GM10248 (cell line): ENCODE measurements at regions not wholly inside any gene's neighbourhood (a gene's known extent, or its start where the extent isn't known, plus 50 kb on each side); places are given as distances from the start of the nearest gene placed in this dataset.
"Not testable (repeated sequence)": the region's sequence is repeated elsewhere in the genome, so short reads cannot be mapped to it uniquely, and the experiment has no call there.

ENCODE experiments used
- CTCF ChIA-PET: fragments of 300-600 bp; sonication (Branson Sonifier 250); formaldehyde crosslinking; extraction: SDS; loops from one replicate; lab custom pipeline; 2021; ENCODE audit warnings: antibody characterized with exemption; lab: Yijun Ruan, JAX
- POLR2A ChIA-PET: fragments of 350-650 bp; sonication (Branson Sonifier 250); formaldehyde crosslinking; extraction: SDS; loops from one replicate; lab custom pipeline; 2020; ENCODE audit warnings: antibody characterized with exemption; lab: Yijun Ruan, JAX
- DNase-seq: peaks from one replicate; pipeline ENCODE4 v3.0.0; 2012; ENCODE audit errors: extremely low spot score
- CTCF ChIP-seq: IDR thresholded peaks from 2 replicates; pipeline ENCODE4 v1.5.1; 2012; ENCODE audit warnings: mild to moderate bottlenecking, low read depth; ENCODE audit errors: extremely low read depth, missing control alignments, control extremely low read depth

GRCh38 chr17:53630115-53630514 lies 192.6 kb upstream of the KIF2B start:
- TF ChIP-seq CTCF, result no peak
- ChIA-PET CTCF (interaction anchor here (1.2 kb wide), 1 partner anchor 8 kb away, joined by 6 read pairs; no protein-coding TSS in a partner anchor), POLR2A (no interaction called here)
- no peak for DNase-seq

- ChIA-PET CTCF (no interaction called here), POLR2A (no interaction called here)
- no peak for DNase-seq
- no peak for TF ChIP-seq CTCF
These were observed 193.5 kb upstream of the KIF2B start for GRCh38 chr17:53629188-53629587.

- ChIA-PET POLR2A (no interaction called here), CTCF (no interaction called here)
- no peak for DNase-seq
- no peak for TF ChIP-seq CTCF
These were observed 194.7 kb upstream of the KIF2B start for GRCh38 chr17:53628011-53628410.

GRCh38 chr17:53627511-53627910 lies 195.2 kb upstream of the KIF2B start:
- CTCF ChIA-PET, result no interaction called here
- POLR2A ChIA-PET, result no interaction called here
- no peak for TF ChIP-seq CTCF
- no peak for DNase-seq

- TF ChIP-seq CTCF, result no peak
- CTCF ChIA-PET, result no interaction called here
- POLR2A ChIA-PET, result no interaction called here
- DNase-seq, result no peak
These were observed 196.4 kb upstream of the KIF2B start for GRCh38 chr17:53626286-53626685.

GRCh38 chr17:53619025-53619424 lies 203.7 kb upstream of the KIF2B start:
- POLR2A ChIA-PET, result no interaction called here
- DNase-seq, result no peak
- CTCF ChIA-PET, result interaction anchor here (1.3 kb wide), 1 partner anchor 17 kb away, joined by 4 read pairs; no protein-coding TSS in a partner anchor

GRCh38 chr17:53608208-53608607 lies 214.5 kb upstream of the KIF2B start:
- CTCF ChIA-PET, DNase-seq, POLR2A ChIA-PET: not testable (repeated sequence)

More at GRCh38 chr17:53619025-53619424, 203.7 kb upstream of the KIF2B start:
- no peak for TF ChIP-seq CTCF
